ENCODE measurements at regions not wholly inside any gene's neighbourhood (a gene's known extent, or its start where the extent isn't known, plus 50 kb on each side); places are given as distances from the start of the nearest gene placed in this dataset.
"Not testable (repeated sequence)": the region's sequence is repeated elsewhere in the genome, so short reads cannot be mapped to it uniquely, and the experiment has no call there.

- no peak for DNase-seq
Measured at GRCh38 chr4:112952313-112952700, 97.1 kb upstream of the ANK2 start.

GRCh38 chr4:112953262-112953661 is 96.2 kb upstream of the ANK2 start:
- DNase-seq, result no peak

- DNase-seq, result no peak
Measured at GRCh38 chr4:112954286-112954685, 95.2 kb upstream of the ANK2 start.

GRCh38 chr4:112956484-112956896 is 93.0 kb upstream of the ANK2 start:
- DNase-seq, result no peak

GRCh38 chr4:112957764-112958163 is 91.7 kb upstream of the ANK2 start:
- DNase-seq, result not testable (repeated sequence)

GRCh38 chr4:112966701-112967488 is 82.6 kb upstream of the ANK2 start:
- no peak for DNase-seq

- DNase-seq, result no peak
Measured at GRCh38 chr4:112968451-112969159, 80.8 kb upstream of the ANK2 start.

- DNase-seq, result no peak
Measured at GRCh38 chr4:112970903-112971302, 78.5 kb upstream of the ANK2 start.

GRCh38 chr4:112973750-112974251 is 75.7 kb upstream of the ANK2 start:
- DNase-seq, result no peak

GRCh38 chr4:112975567-112976355 is 73.7 kb upstream of the ANK2 start:
- DNase-seq, result no peak

GRCh38 chr4:112978691-112979472 is 70.6 kb upstream of the ANK2 start:
- DNase-seq, result no peak

- DNase-seq, result no peak
Measured at GRCh38 chr4:112979881-112980421, 69.5 kb upstream of the ANK2 start.

GRCh38 chr4:112982680-112983079 is 66.8 kb upstream of the ANK2 start:
- DNase-seq, result no peak

- no peak for DNase-seq
Measured at GRCh38 chr4:112994732-112995464, 54.6 kb upstream of the ANK2 start.
